PC-9 (cell line): ENCODE measurements at regions not wholly inside any gene's neighbourhood (a gene's known extent, or its start where the extent isn't known, plus 50 kb on each side); places are given as distances from the start of the nearest gene placed in this dataset.

Experiments
- CTCF ChIP-seq: fragments of 200-600 bp; sonication (generic); conservative IDR thresholded peaks from 2 replicates; pipeline ENCODE4 v1.6.1; 2017; ENCODE audit warnings: mixed run types, antibody characterized with exemption, mild to moderate bottlenecking, moderate library complexity
- EZH2 ChIP-seq: fragments of 200-600 bp; sonication (generic); IDR thresholded peaks from 2 replicates; pipeline ENCODE4 v1.8.0; 2017; ENCODE audit warnings: antibody characterized with exemption, low read depth

- TF ChIP-seq CTCF (no peak), EZH2 (no peak)
These were observed 63.5 kb upstream of the CCL21 start for GRCh38 chr9:34773306-34773910.
